A549 (cell line): ENCODE measurements at regions not wholly inside any gene's neighbourhood (a gene's known extent, or its start where the extent isn't known, plus 50 kb on each side); places are given as distances from the start of the nearest gene placed in this dataset.

Source experiments
- ATAC-seq, 2 experiments: fragments of 200-7000 bp in 1 of 2; fragments of >200 bp in 1 of 2; cut with Nextera tagmentation in 1 of 2; cut with Tn5 transposase in 1 of 2; 3 replicates each; pipeline versions ENCODE4 v1.8.0 to v1.9.1; 2018 to 2020; ENCODE audit warnings: mild to moderate bottlenecking in 1 of 2, moderate library complexity in 1 of 2
- CTCF ChIA-PET: fragments of 300-600 bp; sonication (Branson Sonifier 250); formaldehyde crosslinking; extraction: SDS; loops from one replicate; lab custom pipeline; 2021; ENCODE audit warnings: antibody characterized with exemption, inconsistent platforms; lab: Yijun Ruan, JAX
- POLR2A ChIA-PET: fragments of 350-600 bp; formaldehyde crosslinking; extraction: SDS; loops from one replicate; lab custom pipeline; 2021; ENCODE audit warnings: antibody characterized with exemption, inconsistent platforms; lab: Yijun Ruan, JAX
- DNase-seq, 2 experiments: peaks; one replicate each; pipeline versions ENCODE4 v3.0.0 to v3.0.0-alpha.2; 2011 to 2016; ENCODE audit warnings: low read depth in 1 of 2, low spot score in 1 of 2
- FAIRE-seq: peaks from 2 replicates; lab custom pipeline; 2011; peaks lifted over from hg19 to GRCh38; lab: Jason Lieb, UNC
- H3K27ac ChIP-seq, 2 experiments: fragments of >200 bp; sonication (Bioruptor Twin); formaldehyde crosslinking; 3 replicates each; pipeline ENCODE4 v1.5.1; 2016 to 2017
- H3K4me1 ChIP-seq: fragments of >200 bp; sonication (Bioruptor Twin); formaldehyde crosslinking; 3 replicates; pipeline ENCODE4 v1.6.1; 2016
- H3K4me2 ChIP-seq: fragments of >200 bp; sonication (Bioruptor Twin); formaldehyde crosslinking; 3 replicates; pipeline ENCODE4 v1.6.1; 2016
- H3K4me3 ChIP-seq: fragments of >200 bp; sonication (Bioruptor Twin); formaldehyde crosslinking; 3 replicates; pipeline ENCODE4 v1.5.1; 2016
- H3K9me3 ChIP-seq: fragments of >200 bp; sonication (Bioruptor Twin); formaldehyde crosslinking; 3 replicates; pipeline ENCODE4 v1.6.1; 2016
- BHLHE40 ChIP-seq: IDR thresholded peaks from 2 replicates; pipeline ENCODE4 v1.6.1; 2012; ENCODE audit warnings: low read depth, low read length, inconsistent platforms
- CBX8 ChIP-seq: fragments of 200-600 bp; sonication (generic); IDR thresholded peaks from 2 replicates; pipeline ENCODE4 v1.6.1; 2016
- CHD2 ChIP-seq: fragments of 150-350 bp; IDR thresholded peaks from 2 replicates; pipeline ENCODE4 v1.6.1; 2014; ENCODE audit warnings: low read length; ENCODE audit not compliant: partially characterized antibody
- EHF ChIP-seq: fragments of 250-450 bp; sonication (Bioruptor Pico); IDR thresholded peaks from 2 replicates; pipeline ENCODE4 v1.5.0; 2020; ENCODE audit warnings: mild to moderate bottlenecking
- EHMT2 ChIP-seq: fragments of 200-600 bp; sonication (generic); IDR thresholded peaks from 2 replicates; pipeline ENCODE4 v1.6.1; 2016; ENCODE audit warnings: antibody characterized with exemption, low read depth, mild to moderate bottlenecking, moderate library complexity
- ESRRA ChIP-seq: fragments of 150-350 bp; IDR thresholded peaks from 2 replicates; pipeline ENCODE4 v1.6.1; 2014; ENCODE audit warnings: mild to moderate bottlenecking, low read length, borderline replicate concordance
- FOSL2 ChIP-seq, 2 experiments: fragments of 450-650 bp in 1 of 2; fragments of >200 bp in 1 of 2; sonication (Bioruptor Twin) in 1 of 2; formaldehyde crosslinking; IDR thresholded peaks; 2 replicates each; pipeline versions ENCODE4 v1.5.0 to v1.6.1; 2016 to 2020; ENCODE audit warnings: mild to moderate bottlenecking in 1 of 2, moderate library complexity in 1 of 2
- GATA3 ChIP-seq: IDR thresholded peaks from 2 replicates; pipeline ENCODE4 v1.6.1; 2012; ENCODE audit warnings: borderline replicate concordance
- HDAC2 ChIP-seq: fragments of 200-600 bp; sonication (generic); IDR thresholded peaks from 2 replicates; pipeline ENCODE4 v1.6.1; 2016
- HOXB13 ChIP-seq: fragments of 250-450 bp; sonication (Bioruptor Pico); IDR thresholded peaks from 2 replicates; pipeline ENCODE4 v1.5.0; 2020; ENCODE audit warnings: low read depth, mild to moderate bottlenecking, moderate library complexity
- JUNB ChIP-seq: fragments of >200 bp; sonication (Bioruptor Twin); formaldehyde crosslinking; IDR thresholded peaks from 2 replicates; pipeline ENCODE4 v1.6.1; 2016
- PHF8 ChIP-seq: fragments of 200-600 bp; sonication (generic); IDR thresholded peaks from 2 replicates; pipeline ENCODE4 v1.6.1; 2016; ENCODE audit warnings: low read depth, mild to moderate bottlenecking, antibody characterized with exemption, moderate library complexity, borderline replicate concordance
- POLR2A ChIP-seq: IDR thresholded peaks from 2 replicates; pipeline ENCODE4 v1.6.1; 2012; ENCODE audit warnings: mild to moderate bottlenecking, low read length
- POLR2AphosphoS2 ChIP-seq: conservative IDR thresholded peaks from 2 replicates; pipeline ENCODE4 v1.6.1; 2012; ENCODE audit warnings: low read length, improper control_type of control experiment, inconsistent platforms
- RAD21 ChIP-seq, 2 experiments: fragments of >200 bp in 1 of 2; sonication (Bioruptor Twin) in 1 of 2; formaldehyde crosslinking in 1 of 2; IDR thresholded peaks in 1 of 2; conservative IDR thresholded peaks in 1 of 2; 2 replicates in 1 of 2; 3 replicates in 1 of 2; pipeline ENCODE4 v1.6.1; 2012 to 2018; ENCODE audit warnings: inconsistent platforms in 1 of 2
- RARB ChIP-seq: fragments of 250-450 bp; sonication (Bioruptor Pico); IDR thresholded peaks from 2 replicates; pipeline ENCODE4 v1.8.0; 2021; ENCODE audit warnings: mild to moderate bottlenecking, moderate library complexity
- RFX5 ChIP-seq: fragments of 450-650 bp; IDR thresholded peaks from 2 replicates; pipeline ENCODE4 v1.7.1; 2014; ENCODE audit warnings: antibody characterized with exemption, mild to moderate bottlenecking, moderate library complexity
- SMC3 ChIP-seq: fragments of >200 bp; sonication (Bioruptor Twin); formaldehyde crosslinking; IDR thresholded peaks from 3 replicates; pipeline ENCODE4 v1.6.1; 2018; ENCODE audit warnings: inconsistent platforms
- TFCP2L1 ChIP-seq: fragments of 250-450 bp; sonication (Bioruptor Pico); IDR thresholded peaks from 2 replicates; pipeline ENCODE4 v1.5.0; 2021; ENCODE audit warnings: mild to moderate bottlenecking
- ZC3H11A ChIP-seq: fragments of 450-650 bp; IDR thresholded peaks from 2 replicates; pipeline ENCODE4 v1.6.1; 2014; ENCODE audit warnings: antibody characterized with exemption, mild to moderate bottlenecking
- ZFP36 ChIP-seq: fragments of 450-650 bp; IDR thresholded peaks from 2 replicates; pipeline ENCODE4 v1.6.1; 2014; ENCODE audit warnings: borderline replicate concordance; ENCODE audit not compliant: partially characterized antibody
- WGBS: methylation state at CpG from one replicate; pipeline ENCODE4 v1.1.6; 2017; ENCODE audit errors: missing lambda C conversion rate; 5-methylcytosine and 5-hydroxymethylcytosine counted together
- TF ChIP-seq, protein P1 (sequence below): fragments of 450-650 bp; IDR thresholded peaks from 2 replicates; pipeline ENCODE4 v1.6.1; 2014; ENCODE audit warnings: antibody characterized with exemption
- TF ChIP-seq, protein P2 (sequence below): IDR thresholded peaks from 2 replicates; pipeline ENCODE4 v1.6.1; 2012; ENCODE audit warnings: low read depth, borderline replicate concordance
- TF ChIP-seq, protein P3 (sequence below): fragments of >200 bp; sonication (Bioruptor Twin); formaldehyde crosslinking; IDR thresholded peaks from 3 replicates; pipeline ENCODE4 v1.6.1; 2016
- TF ChIP-seq, protein P4 (sequence below): IDR thresholded peaks from 2 replicates; pipeline ENCODE4 v1.6.1; 2012
- TF ChIP-seq, protein P5 (sequence below): fragments of 200-600 bp; sonication (generic); IDR thresholded peaks from 2 replicates; pipeline ENCODE4 v1.6.1; 2016; ENCODE audit warnings: antibody characterized with exemption, mild to moderate bottlenecking, moderate library complexity

DNA sequence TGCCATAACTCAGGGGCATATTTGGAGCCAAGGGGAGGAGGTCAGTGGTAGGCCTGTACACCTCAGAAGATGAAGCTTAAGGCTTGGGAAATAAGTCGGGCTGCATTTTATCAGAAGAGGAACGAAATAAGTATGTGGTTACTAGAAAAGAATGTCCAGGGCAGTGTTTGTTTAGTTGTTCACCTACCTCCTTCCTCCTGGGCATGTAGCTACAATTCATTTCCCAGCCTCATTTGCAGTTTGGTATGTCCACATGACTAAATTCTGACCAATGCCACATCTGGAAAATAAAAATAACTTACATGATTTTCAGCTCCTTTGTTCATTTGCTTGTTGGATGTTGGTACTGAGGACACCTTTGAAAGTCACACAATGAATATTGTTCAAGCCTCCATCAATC, 294.5 kb upstream of the RGS17 start:
- no peak overlapping the region for H3K27ac ChIP-seq
- WGBS: 18% methylated on average over 2 of the region's 2 CpGs
- FAIRE-seq (no peak), DNase-seq (no peak), ATAC-seq (no peak)
- H3K4me2 ChIP-seq: no peak overlapping the region
- ChIA-PET CTCF (no interaction called here), POLR2A (no interaction called here)
- TF ChIP-seq JUNB (no peak), RFX5 (no peak), CHD2 (no peak), POLR2A (no peak), EHMT2 (no peak), EHF (CRISPR knock-in tag) (no peak), CBX8 (no peak), ZFP36 (no peak), HDAC2 (no peak), ESRRA (no peak), HOXB13 (no peak), GATA3 (no peak), PHF8 (no peak), RARB (CRISPR knock-in tag) (no peak)
- TF ChIP-seq, protein P1, sequence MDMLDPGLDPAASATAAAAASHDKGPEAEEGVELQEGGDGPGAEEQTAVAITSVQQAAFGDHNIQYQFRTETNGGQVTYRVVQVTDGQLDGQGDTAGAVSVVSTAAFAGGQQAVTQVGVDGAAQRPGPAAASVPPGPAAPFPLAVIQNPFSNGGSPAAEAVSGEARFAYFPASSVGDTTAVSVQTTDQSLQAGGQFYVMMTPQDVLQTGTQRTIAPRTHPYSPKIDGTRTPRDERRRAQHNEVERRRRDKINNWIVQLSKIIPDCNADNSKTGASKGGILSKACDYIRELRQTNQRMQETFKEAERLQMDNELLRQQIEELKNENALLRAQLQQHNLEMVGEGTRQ: no peak
- TF ChIP-seq, protein P2, sequence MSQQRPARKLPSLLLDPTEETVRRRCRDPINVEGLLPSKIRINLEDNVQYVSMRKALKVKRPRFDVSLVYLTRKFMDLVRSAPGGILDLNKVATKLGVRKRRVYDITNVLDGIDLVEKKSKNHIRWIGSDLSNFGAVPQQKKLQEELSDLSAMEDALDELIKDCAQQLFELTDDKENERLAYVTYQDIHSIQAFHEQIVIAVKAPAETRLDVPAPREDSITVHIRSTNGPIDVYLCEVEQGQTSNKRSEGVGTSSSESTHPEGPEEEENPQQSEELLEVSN: no peak
- TF ChIP-seq, protein P3, sequence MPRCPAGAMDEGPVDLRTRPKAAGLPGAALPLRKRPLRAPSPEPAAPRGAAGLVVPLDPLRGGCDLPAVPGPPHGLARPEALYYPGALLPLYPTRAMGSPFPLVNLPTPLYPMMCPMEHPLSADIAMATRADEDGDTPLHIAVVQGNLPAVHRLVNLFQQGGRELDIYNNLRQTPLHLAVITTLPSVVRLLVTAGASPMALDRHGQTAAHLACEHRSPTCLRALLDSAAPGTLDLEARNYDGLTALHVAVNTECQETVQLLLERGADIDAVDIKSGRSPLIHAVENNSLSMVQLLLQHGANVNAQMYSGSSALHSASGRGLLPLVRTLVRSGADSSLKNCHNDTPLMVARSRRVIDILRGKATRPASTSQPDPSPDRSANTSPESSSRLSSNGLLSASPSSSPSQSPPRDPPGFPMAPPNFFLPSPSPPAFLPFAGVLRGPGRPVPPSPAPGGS: no peak
- H3K4me1 ChIP-seq: no peaks in the 10 kb centered on the region
- no peaks in the 10 kb centered on the region for H3K9me3 ChIP-seq
- H3K4me3 ChIP-seq: no peak overlapping the region

DNA sequence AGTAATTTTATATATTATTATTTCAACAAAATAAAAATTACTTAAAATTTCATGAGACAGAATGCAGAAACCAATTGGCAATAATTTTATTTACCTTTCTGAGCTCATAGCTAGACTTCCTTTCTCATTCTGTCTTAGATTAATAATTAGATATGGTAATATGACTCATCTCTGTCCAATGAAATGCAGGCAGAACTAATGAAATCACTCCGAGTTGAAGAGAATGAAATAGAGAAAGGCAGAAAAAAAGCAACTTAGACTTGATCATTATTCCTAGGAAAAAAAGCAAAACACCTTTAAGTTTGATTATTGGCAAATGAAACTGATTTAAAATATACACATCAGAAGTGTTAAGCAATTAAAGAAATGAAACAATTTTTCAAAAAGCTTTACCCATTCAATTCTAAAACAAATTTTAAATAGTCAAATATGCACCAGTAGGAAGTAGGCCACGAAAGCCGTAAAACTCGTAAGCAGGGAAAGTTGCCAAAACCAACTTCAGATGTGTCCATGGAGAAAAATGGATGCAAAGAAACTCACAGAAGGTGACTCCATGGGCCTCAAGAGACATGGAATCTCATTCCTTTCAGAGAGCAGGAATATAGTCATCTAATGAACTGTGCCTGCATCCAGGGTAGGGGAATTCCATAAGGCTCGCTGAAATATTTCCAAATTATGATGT, 293.8 kb upstream of the RGS17 start:
- ATAC-seq (no peak), FAIRE-seq (no peak), DNase-seq (no peak)
- WGBS: 50% methylated on average over 5 of the region's 5 CpGs
- H3K4me1 ChIP-seq: no peaks in the 10 kb centered on the region
- ChIA-PET CTCF (no interaction called here), POLR2A (no interaction called here)
- H3K4me3 ChIP-seq: no peak overlapping the region
- no peaks in the 10 kb centered on the region for H3K9me3 ChIP-seq
- no peak overlapping the region for H3K4me2 ChIP-seq
- no peak overlapping the region for H3K27ac ChIP-seq
- no peak for TF ChIP-seq POLR2AphosphoS2
- TF ChIP-seq, protein P4, sequence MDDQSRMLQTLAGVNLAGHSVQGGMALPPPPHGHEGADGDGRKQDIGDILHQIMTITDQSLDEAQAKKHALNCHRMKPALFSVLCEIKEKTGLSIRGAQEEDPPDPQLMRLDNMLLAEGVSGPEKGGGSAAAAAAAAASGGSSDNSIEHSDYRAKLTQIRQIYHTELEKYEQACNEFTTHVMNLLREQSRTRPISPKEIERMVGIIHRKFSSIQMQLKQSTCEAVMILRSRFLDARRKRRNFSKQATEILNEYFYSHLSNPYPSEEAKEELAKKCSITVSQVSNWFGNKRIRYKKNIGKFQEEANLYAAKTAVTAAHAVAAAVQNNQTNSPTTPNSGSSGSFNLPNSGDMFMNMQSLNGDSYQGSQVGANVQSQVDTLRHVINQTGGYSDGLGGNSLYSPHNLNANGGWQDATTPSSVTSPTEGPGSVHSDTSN: no peak
- TF ChIP-seq EHMT2: no peak
- no peak for TF ChIP-seq TFCP2L1
- no peak for TF ChIP-seq ZC3H11A
- TF ChIP-seq, protein P5, sequence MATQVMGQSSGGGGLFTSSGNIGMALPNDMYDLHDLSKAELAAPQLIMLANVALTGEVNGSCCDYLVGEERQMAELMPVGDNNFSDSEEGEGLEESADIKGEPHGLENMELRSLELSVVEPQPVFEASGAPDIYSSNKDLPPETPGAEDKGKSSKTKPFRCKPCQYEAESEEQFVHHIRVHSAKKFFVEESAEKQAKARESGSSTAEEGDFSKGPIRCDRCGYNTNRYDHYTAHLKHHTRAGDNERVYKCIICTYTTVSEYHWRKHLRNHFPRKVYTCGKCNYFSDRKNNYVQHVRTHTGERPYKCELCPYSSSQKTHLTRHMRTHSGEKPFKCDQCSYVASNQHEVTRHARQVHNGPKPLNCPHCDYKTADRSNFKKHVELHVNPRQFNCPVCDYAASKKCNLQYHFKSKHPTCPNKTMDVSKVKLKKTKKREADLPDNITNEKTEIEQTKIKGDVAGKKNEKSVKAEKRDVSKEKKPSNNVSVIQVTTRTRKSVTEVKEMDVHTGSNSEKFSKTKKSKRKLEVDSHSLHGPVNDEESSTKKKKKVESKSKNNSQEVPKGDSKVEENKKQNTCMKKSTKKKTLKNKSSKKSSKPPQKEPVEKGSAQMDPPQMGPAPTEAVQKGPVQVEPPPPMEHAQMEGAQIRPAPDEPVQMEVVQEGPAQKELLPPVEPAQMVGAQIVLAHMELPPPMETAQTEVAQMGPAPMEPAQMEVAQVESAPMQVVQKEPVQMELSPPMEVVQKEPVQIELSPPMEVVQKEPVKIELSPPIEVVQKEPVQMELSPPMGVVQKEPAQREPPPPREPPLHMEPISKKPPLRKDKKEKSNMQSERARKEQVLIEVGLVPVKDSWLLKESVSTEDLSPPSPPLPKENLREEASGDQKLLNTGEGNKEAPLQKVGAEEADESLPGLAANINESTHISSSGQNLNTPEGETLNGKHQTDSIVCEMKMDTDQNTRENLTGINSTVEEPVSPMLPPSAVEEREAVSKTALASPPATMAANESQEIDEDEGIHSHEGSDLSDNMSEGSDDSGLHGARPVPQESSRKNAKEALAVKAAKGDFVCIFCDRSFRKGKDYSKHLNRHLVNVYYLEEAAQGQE: no peak
- no peak for TF ChIP-seq BHLHE40
- TF ChIP-seq RAD21 (conservative IDR thresholded peaks at IDR 0.05 in 1 of 2, IDR thresholded peaks at IDR 0.05 in 1 of 2): no peak
- no peak for TF ChIP-seq FOSL2 (IDR thresholded peaks at IDR 0.05)
- no peak for TF ChIP-seq FOSL2 (CRISPR knock-in tag; IDR thresholded peaks at IDR 0.05)
- TF ChIP-seq SMC3: no peak
